Liver (tissue), 8 donors: ENCODE measurements at regions not wholly inside any gene's neighbourhood (a gene's known extent, or its start where the extent isn't known, plus 50 kb on each side); places are given as distances from the start of the nearest gene placed in this dataset.

Experiments used
- DNase-seq: peaks from one replicate; pipeline ENCODE4 v3.0.0-alpha.2; 2017; ENCODE audit warnings: low spot score
- H3K27ac ChIP-seq, 2 donors: one replicate each; pipeline ENCODE4 v1.7.0; 2013; ENCODE audit warnings: inconsistent platforms in 2 of 2, low read length in 2 of 2, control low read depth in 1 of 2, low read depth in 1 of 2, mild to moderate bottlenecking in 1 of 2
- H3K27me3 ChIP-seq, 4 donors: one replicate each; pipeline versions ENCODE4 v1.6.1 to v1.7.0; 2013; ENCODE audit warnings: low read length in 3 of 4, inconsistent platforms in 1 of 4, mild to moderate bottlenecking in 1 of 4, moderate library complexity in 1 of 4; ENCODE audit not compliant: control insufficient read depth in 4 of 4, insufficient read depth in 4 of 4
- H3K36me3 ChIP-seq, 4 donors: one replicate each; pipeline versions ENCODE4 v1.6.1 to v1.7.0; 2013; ENCODE audit warnings: low read length in 3 of 4, mild to moderate bottlenecking in 3 of 4, low read depth in 1 of 4, moderate library complexity in 1 of 4; ENCODE audit not compliant: control insufficient read depth in 4 of 4, insufficient read depth in 3 of 4
- H3K4me1 ChIP-seq, 4 donors: one replicate each; pipeline versions ENCODE4 v1.6.1 to v1.7.0; 2013; ENCODE audit warnings: low read length in 3 of 4, mild to moderate bottlenecking in 3 of 4, moderate library complexity in 1 of 4; ENCODE audit not compliant: control insufficient read depth in 4 of 4, insufficient read depth in 4 of 4
- H3K4me3 ChIP-seq, 3 donors: one replicate each; pipeline versions ENCODE4 v1.6.1 to v1.7.0; 2013; ENCODE audit warnings: low read length in 3 of 3, control low read depth in 1 of 3, low read depth in 1 of 3, mild to moderate bottlenecking in 1 of 3
- H3K9ac ChIP-seq, 2 donors: one replicate each; pipeline ENCODE4 v1.7.0; 2013; ENCODE audit warnings: low read length in 2 of 2, mild to moderate bottlenecking in 2 of 2, moderate library complexity in 2 of 2, control low read depth in 1 of 2, low read depth in 1 of 2
- H3K9me3 ChIP-seq, 4 donors: one replicate each; pipeline versions ENCODE4 v1.6.1 to v1.7.0; 2013; ENCODE audit warnings: low read length in 3 of 4; ENCODE audit not compliant: control insufficient read depth in 4 of 4
- CTCF ChIP-seq: fragments of 150-350 bp; IDR thresholded peaks from 2 replicates; pipeline ENCODE4 v1.5.1; 2017; ENCODE audit warnings: improper control_type of control experiment, low read depth, low read length; ENCODE audit not compliant: missing input control
- EGR1 ChIP-seq, 2 donors: IDR thresholded peaks; 2 replicates each; pipeline ENCODE4 v1.6.1; 2016 to 2018; ENCODE audit warnings: antibody characterized with exemption in 2 of 2, low read depth in 2 of 2
- FOXA2 ChIP-seq: IDR thresholded peaks from 2 replicates; pipeline ENCODE4 v1.6.1; 2016; ENCODE audit warnings: antibody characterized with exemption
- HNF4G ChIP-seq: IDR thresholded peaks from 2 replicates; pipeline ENCODE4 v1.6.1; 2016; ENCODE audit warnings: antibody characterized with exemption
- JUND ChIP-seq, 2 donors: IDR thresholded peaks; 2 replicates each; pipeline ENCODE4 v1.6.1; 2016; ENCODE audit warnings: antibody characterized with exemption in 2 of 2
- NR2F2 ChIP-seq: IDR thresholded peaks from 2 replicates; pipeline ENCODE4 v1.6.1; 2016; ENCODE audit warnings: antibody characterized with exemption
- REST ChIP-seq: IDR thresholded peaks from 2 replicates; pipeline ENCODE4 v1.6.1; 2016; ENCODE audit warnings: antibody characterized with exemption, mild to moderate bottlenecking
- RXRA ChIP-seq, 2 donors: IDR thresholded peaks; 2 replicates each; pipeline ENCODE4 v1.6.1; 2017 to 2018; ENCODE audit warnings: antibody characterized with exemption in 2 of 2, mild to moderate bottlenecking in 1 of 2
- SP1 ChIP-seq: IDR thresholded peaks from 2 replicates; pipeline ENCODE4 v1.6.1; 2018; ENCODE audit warnings: antibody characterized with exemption, mild to moderate bottlenecking
- TAF1 ChIP-seq: conservative IDR thresholded peaks from 2 replicates; pipeline ENCODE4 v1.6.1; 2016; ENCODE audit warnings: antibody characterized with exemption, mild to moderate bottlenecking
- ZBTB33 ChIP-seq: IDR thresholded peaks from 2 replicates; pipeline ENCODE4 v1.6.1; 2016; ENCODE audit warnings: antibody characterized with exemption
- WGBS: extraction: QIAGEN DNeasy Blood & Tissue Kit; methylation state at CpG from one replicate; pipeline ENCODE4 v1.1.7; 2013; 5-methylcytosine and 5-hydroxymethylcytosine counted together
- TF ChIP-seq, protein P1 (sequence below): IDR thresholded peaks from 2 replicates; pipeline ENCODE4 v1.6.1; 2016; ENCODE audit warnings: antibody characterized with exemption
- TF ChIP-seq, protein P2 (sequence below): IDR thresholded peaks from 2 replicates; pipeline ENCODE4 v1.6.1; 2016; ENCODE audit warnings: antibody characterized with exemption
- donor health status: healthy.
- donor health status: healthy.
- donor health status: healthy.
- donor health status: healthy.
- donor health status: healthy.

DNA sequence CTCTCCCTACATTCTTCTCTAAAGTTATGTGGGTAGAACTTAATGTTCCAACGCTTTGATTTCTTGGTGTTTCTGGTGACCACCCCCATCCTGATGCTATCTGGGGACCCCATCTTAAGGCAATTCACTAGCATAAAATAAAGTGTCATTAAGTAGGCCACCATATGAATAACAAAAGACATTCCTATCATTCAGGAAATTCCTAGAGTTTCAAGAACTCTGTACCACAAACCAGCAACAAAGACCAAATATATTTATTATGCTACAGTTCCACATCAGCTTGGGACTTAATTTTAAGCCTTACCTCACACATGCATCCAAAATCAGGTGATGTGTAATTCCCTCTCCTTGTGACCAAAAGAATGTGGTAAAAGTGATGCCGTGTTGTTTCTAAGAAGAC lies 254.6 kb upstream of the LRRC4C start (continued):
- TF ChIP-seq REST: no peak
- no peak for TF ChIP-seq CTCF
- TF ChIP-seq SP1: no peak
- TF ChIP-seq RXRA (IDR thresholded peaks at IDR 0.05): no peak

DNA sequence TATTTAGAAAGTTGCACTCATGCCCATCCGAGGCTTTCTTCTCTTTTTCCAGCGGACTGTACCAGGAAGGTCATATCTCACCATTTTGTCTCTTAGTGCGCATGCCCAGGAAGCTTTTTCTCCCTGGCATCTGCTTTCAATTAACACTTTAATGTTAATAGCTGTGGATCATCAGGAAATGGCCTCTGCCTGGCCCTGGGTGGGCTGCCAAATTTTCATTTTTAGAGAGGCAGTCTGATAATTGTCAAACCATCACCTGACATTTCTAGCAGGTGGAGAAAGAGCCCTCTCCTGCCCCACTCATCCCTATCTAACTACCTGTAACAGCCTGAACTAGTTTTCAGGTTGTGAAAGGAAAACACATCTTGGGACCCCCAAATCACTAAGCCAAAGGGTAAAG lies 257.4 kb upstream of the LRRC4C start:
- Histone ChIP-seq H3K36me3 (no peaks in the 10 kb centered on the region), H3K27me3 (peaks cover 0 to 5% (median 0%) of the 10 kb centered on the region in 4 donors), H3K27ac (no peak overlapping the region), H3K9me3 (no peaks in the 10 kb centered on the region), H3K9ac (no peak overlapping the region), H3K4me3 (no peak overlapping the region), H3K4me1 (no peaks in the 10 kb centered on the region)
- DNase-seq: no peak
- TF ChIP-seq TAF1 (no peak), ZBTB33 (no peak), REST (no peak)
- TF ChIP-seq, protein P1, sequence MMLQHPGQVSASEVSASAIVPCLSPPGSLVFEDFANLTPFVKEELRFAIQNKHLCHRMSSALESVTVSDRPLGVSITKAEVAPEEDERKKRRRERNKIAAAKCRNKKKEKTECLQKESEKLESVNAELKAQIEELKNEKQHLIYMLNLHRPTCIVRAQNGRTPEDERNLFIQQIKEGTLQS: no peak
- 79% methylated on average over 3 of the region's 3 CpGs for WGBS

DNA sequence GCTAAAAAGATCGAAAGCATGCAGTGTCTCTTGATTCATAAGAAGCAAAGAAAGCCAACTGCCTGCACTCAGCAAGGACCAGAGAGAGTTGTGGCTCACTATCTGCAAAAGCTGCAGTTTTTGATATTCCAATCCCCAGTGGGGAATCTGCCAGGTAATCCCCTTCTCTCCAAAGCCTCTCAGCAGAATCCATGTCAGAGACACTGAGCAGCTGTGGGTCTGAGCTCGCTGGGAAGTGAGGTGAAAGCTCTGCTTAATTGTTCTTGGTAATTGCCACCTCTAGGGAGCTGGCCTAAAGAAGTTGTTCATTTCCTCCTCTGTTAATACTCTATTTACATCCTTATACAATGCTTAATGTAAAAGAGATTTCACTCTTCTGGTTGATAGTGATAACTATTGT lies 261.3 kb upstream of the LRRC4C start:
- Histone ChIP-seq H3K27me3 (no peaks in the 10 kb centered on the region), H3K36me3 (no peaks in the 10 kb centered on the region), H3K4me1 (no peaks in the 10 kb centered on the region), H3K9ac (no peak overlapping the region), H3K9me3 (no peaks in the 10 kb centered on the region), H3K4me3 (no peak overlapping the region), H3K27ac (no peak overlapping the region)
- TF ChIP-seq, protein P2, sequence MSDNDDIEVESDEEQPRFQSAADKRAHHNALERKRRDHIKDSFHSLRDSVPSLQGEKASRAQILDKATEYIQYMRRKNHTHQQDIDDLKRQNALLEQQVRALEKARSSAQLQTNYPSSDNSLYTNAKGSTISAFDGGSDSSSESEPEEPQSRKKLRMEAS: no peak
- TF ChIP-seq, protein P1: no peak
- TF ChIP-seq NR2F2: no peak
- TF ChIP-seq FOXA2: no peak
- TF ChIP-seq JUND (IDR thresholded peaks at IDR 0.05): no peak
- no peak for TF ChIP-seq HNF4G
- no peak for TF ChIP-seq EGR1 (IDR thresholded peaks at IDR 0.05; ENCODE audit: low read depth in 2 of 2)
- no peak for TF ChIP-seq CTCF
- no peak for DNase-seq
- 43% methylated on average over 2 of the region's 2 CpGs for WGBS
